Hindlimb muscle (tissue), 1 donor: ENCODE measurements at regions not wholly inside any gene's neighbourhood (a gene's known extent, or its start where the extent isn't known, plus 50 kb on each side); places are given as distances from the start of the nearest gene placed in this dataset.

Experiments used
- DNase-seq: peaks from one replicate; pipeline ENCODE4 v3.0.0-alpha.2; 2013

GRCh38 chr3:41111011-41111410, 88.3 kb upstream of the CTNNB1 start:
- DNase-seq, result no peak

GRCh38 chr3:41112466-41112865, 86.8 kb upstream of the CTNNB1 start:
- DNase-seq, result no peak

GRCh38 chr3:41115069-41115468, 84.2 kb upstream of the CTNNB1 start:
- no peak for DNase-seq

DNA sequence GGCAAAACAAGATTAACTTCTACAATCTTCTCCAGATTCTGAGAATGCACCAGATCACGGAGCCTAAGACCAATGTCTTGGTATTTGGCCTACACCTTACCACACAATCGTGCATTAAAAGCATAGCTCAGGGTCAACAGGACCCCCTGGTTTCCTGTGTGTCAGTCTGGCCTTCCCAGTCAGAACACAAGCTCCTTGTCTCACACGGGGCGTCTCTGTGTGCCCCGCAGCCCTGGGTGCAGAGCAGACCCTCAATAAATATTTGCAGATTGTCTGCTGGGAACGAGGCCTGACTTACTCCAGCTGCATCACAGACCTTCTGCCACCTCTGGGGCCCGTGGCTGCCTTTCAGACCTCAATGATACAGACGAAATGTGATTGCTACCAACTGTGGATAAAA, 82.5 kb upstream of the CTNNB1 start:
- DNase-seq, result no peak

- peak; percentile 68 for DNase-seq
Observed at GRCh38 chr3:41117398-41117870, 81.9 kb upstream of the CTNNB1 start.

DNA sequence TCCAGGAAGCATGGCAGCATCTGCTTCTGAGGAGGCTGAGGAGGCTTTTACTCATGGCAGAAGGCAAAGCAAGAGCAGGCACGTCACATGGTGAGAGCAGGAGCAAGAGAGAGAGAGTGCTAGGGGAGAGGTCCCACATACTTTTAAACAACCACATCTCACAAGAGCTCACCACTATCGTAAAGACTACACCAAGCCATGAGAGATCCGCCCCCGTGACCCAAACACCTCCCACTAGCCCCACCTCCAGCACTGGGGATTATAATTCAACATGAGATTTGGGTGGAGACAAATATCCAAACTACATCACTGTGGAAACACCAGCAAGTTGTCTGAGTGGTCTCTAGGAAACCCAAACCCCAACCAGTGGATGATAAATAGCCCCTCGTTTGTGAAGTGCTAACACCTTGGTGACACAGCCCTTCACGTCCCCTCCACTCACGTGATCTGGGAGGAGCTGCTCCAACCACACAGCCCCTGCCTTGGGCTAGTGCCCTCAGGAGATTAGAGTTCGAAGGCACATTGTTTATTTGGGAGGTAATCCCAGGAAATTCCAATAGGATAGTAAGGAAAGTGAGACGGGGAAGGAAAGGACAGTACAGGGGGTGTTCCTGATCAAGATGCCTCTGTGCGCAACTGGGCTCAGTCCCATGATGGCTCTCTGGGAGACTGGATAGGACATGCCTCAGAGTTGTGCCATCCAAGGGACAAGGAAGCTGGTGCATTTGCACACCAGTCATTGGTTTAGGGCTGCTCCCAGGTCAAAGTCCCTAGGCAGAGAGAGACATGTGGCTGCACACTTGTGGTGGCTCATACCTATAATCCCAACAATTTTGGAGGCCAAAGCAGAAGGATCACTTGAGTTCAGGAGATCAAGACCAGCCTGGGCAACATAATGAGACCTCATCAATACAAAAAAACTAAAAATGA, 80.6 kb upstream of the CTNNB1 start:
- no peak for DNase-seq

DNA sequence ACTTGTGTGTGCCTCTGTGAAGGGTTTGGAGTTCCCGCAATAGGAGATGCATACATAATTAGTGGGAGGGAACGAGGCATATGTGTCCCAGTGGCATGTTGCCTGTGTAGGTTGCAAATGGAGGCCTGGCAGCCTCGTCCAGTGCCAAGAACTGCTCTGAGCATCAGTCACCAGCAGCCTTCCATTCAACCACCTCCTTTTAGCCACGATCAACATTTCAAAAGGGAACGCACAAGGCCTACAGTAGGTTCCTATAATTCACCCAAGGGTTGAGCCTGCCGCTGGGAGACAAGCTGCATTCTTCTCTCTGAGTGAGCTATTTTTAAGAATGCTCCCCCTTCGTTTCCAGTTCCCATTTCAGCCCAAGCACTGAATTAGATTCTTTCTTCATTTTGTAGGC, 78.8 kb upstream of the CTNNB1 start:
- DNase-seq, result no peak

- no peak for DNase-seq
Observed at GRCh38 chr3:41125258-41125657, 74.0 kb upstream of the CTNNB1 start.

DNA sequence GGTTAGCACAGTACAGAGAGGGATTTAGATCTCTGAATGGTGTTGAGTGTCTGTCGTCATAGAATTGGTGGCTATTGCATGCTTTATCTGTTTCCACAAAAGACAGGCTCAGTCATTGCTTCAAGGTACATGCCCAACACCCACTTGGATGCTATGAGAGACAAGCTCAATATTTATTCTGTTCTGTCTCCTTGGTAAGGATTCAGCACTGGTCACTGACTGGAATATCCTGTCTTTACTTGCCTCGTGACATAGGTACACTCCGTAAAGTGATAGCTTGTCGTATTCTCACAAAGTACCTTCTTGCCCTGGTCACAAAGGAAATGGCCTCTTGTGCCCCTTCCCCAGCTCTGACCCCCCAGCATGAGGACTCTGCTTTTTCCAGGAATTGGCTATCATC, 72.8 kb upstream of the CTNNB1 start:
- no peak for DNase-seq

- no peak for DNase-seq
Observed at GRCh38 chr3:41126961-41127360, 72.3 kb upstream of the CTNNB1 start.

GRCh38 chr3:41127414-41127813, 71.9 kb upstream of the CTNNB1 start:
- no peak for DNase-seq

DNA sequence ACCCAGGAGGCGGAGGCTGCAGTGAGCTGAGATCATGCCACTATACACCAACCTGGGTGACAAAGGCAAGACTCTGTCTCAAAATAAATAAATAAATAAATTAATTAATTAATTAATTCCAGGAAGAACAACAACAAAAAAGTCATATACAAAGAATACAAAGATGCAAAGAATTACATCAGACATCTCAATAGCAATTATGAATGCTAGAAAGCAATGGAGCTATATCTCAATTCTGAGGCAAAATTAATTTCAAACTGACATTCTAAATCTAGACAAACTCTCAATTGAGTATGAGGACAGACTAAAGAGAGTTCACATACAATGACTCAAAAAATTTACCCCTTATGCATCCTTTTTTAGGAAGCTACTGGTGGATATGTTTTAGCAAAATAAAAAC, 69.6 kb upstream of the CTNNB1 start:
- DNase-seq, result no peak

DNA sequence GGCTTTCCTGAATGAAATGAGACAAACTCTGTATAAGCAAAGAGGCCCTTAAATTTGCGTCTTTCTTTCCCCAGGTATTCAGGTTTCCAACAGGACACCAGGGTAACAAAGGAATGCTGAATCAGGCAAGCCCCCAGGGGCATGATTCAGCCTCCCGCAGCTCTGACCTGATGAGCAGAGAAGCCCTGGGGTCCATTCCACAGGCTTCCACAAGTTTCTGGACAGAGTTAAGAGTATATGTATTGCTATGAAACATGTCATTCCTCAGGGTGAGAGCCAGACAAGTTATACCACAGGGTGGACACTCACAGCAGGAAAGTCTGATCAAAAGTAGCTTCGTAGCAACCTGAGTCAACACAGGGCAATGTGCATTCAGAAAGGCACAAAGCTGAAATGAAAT, 68.1 kb upstream of the CTNNB1 start:
- DNase-seq, result no peak

GRCh38 chr3:41137686-41138111, 61.6 kb upstream of the CTNNB1 start:
- DNase-seq, result no peak

DNA sequence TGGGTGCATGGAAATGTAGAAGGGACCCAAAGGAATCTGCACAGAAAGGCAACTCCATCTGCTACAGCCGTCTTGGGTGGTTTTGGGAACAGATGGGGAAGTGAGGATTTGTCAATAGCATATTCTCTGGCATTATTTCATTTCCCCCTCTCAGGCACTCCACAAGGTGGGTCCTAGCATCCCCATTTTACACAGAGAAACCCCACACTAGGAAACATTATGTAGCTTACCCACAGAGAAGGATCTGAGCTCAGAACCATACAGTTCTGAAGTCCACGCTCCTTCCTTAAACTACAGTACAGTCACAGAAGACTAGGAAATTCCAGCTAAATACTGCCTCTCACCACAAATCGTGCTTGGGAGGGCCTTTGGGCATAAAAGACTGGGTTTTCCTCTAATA, 61.2 kb upstream of the CTNNB1 start:
- no peak for DNase-seq

DNA sequence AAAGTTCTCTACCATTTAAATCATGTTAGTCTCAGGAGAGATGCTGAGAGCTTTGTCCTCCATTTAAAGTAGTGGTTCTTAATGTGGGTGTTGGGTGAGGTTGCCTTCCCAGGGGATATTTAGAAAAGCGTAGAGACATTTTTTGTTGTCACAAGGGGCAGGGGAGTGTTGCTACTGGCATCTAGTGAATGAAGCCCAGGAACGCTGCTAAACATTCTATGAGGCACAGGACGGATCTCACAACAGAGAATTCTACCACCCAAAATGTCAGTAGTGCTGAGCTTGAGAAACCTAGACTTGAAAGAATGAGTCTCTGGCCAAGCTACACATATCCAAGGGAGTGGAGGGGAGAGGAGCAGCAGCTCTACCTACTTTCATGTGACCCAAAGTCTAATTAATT, 60.7 kb upstream of the CTNNB1 start:
- DNase-seq, result no peak

- DNase-seq, result no peak
Observed at GRCh38 chr3:41140242-41140641, 59.1 kb upstream of the CTNNB1 start.

DNA sequence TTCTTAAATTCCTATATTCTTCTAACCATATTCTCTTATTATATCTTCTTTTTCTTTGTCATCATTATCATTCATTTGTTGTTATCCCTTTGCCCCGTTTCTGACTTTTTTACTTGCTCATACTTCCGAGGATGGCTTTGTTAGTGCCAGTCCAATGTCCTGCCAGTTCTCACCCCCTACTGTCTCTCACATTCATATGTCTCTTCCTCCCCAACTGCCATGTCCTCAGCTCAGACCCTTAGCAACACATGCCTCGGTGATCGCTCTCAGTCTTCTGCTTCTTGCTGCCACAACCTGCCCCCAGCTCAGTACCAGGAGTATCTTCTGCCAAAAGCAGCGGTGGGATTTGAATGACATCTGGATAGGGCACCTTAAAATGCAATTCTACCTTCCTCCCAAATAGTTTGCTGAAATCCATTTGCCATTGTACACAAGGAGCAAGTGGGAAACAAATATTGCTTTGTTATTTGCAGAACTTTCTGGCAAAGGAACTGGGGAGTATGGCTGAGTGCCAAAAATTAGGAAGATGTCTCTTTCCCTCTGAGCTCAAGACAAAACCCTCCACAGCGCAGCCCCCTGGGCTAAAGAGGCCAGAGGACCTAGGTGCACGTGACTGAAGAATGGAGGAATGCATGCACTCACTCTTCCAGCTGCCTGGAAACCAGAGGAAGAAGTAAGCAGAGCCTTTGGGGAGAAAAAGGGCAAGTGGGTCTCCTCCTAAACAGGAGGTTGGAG, 57.7 kb upstream of the CTNNB1 start:
- DNase-seq, result no peak

DNA sequence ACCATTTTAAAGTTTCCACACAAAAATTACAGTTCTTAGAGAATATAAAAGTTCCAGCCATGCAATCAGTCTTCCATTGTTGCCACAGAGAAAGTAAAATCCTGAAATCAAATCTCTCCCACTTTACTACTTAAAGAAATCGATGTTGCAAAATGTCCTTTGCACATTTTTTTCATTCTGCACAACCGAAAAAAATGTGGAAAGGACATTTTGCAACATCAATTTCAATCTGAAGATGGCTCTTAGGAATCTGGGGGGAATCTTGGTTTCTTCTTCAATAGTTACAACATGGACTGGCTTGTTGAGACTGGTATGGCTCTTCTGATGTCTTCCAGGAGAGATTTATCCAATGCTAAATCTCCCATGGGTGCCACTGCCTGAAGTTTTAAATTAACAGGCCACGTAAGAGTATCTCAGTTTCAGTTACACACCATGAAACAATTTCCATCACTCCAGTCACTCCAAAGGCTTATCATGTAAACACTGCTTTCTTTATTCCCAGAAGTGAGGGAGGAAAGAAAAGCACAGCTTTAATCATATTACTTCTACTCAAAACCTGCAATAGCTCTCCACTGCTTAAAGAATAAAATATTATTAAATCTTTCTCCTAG, 55.8 kb upstream of the CTNNB1 start:
- DNase-seq, result no peak

GRCh38 chr3:41144631-41145030, 54.7 kb upstream of the CTNNB1 start:
- DNase-seq, result no peak

DNA sequence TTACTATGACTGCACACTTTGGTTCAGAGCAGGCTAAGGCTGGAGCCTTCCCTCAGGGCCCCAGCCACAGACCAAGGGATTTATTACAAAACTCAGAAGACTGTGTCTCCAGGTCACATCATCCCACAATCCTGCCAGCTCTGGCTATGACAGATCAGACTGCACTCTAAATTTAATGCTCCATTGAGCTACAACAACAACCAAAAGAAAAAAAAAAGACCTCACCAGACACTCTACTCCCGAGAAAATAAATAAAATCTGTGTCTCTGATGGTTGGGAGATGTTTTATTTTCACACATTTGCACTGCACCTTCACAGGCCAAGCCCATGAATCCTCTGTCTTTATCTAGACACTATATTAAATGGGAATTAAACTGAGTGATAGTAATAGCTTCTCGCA, 50.8 kb upstream of the CTNNB1 start:
- DNase-seq, result no peak

DNA sequence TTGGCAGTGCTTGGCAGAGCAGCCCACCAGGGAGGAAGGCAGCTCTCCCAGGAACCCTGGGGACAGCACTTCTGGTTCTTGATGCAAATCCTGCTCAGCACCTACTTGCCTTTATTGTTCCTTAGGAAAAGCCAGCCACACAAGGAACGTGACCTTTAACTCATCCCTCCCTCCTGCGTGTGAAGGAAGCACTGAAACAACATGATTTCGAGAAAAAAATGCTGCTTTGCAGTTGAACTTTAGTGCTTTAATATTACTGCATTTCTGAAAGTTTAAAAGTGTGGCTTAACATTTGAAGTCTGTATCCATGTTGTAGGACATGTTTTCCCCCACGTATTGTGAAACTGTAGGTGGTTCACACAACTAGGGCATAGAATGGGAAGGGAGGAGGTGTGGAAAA, 50.4 kb upstream of the CTNNB1 start:
- no peak for DNase-seq
